GM18498 (cell line): ENCODE measurements at regions not wholly inside any gene's neighbourhood (a gene's known extent, or its start where the extent isn't known, plus 50 kb on each side); places are given as distances from the start of the nearest gene placed in this dataset.
"Not testable (repeated sequence)": the region's sequence is repeated elsewhere in the genome, so short reads cannot be mapped to it uniquely, and the experiment has no call there.

Source experiments
- ATAC-seq: cut with Tn5 transposase; IDR thresholded peaks from one replicate; pipeline ENCODE4 v1.9.1; 2021; ENCODE audit warnings: mild to moderate bottlenecking, moderate library complexity; ENCODE audit not compliant: unreplicated experiment

DNA sequence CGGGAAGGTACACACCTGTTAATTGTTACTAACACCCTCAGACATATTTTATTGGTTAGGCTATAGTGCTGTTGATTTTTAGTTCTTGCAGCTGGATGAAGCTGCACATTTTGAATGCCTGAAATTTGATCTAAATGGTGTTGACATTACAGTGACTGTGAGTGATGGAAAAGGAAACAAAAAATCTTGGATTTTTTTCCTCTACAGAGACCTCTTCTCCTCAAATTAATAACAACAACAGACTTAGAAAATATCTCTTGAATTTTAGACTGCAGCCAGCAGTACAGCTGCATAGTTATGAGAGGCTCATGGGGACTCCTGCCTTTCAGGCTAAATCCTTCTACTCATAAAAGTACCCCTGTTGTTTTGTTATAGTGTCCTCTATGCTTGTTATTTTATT, 500.5 kb upstream of the SPRY2 start:
- ATAC-seq = no peak

DNA sequence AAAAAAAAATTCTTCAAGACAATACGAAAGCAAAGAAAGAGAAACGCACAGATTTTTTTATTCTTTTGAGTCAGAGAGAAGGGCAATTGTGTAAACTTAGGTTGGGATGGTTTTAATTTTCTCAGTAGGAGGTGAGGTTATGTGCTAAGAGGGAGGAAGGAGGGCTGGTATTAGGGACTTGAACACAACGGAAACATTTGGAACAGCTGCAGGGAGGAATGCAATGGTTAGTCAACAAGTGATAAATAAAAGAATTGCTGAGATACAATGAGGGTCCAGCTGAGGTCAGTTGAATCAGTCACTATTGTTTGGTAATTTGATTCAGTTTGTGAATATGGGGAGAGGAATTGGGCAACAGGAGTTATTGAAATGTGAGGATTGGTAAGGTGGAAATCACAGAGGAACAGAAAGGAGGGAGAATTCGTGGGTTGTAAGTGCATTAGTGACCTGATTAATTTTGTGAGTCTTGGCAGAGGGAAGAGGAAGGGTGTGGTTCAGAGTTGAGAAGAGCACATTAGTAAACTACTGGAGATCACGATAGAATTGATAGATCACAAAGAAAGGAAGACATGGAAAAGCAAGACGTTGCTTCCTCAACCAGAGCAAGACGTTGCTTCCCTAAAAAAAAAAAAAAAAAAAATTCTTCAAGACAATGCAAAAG, 499.5 kb upstream of the SPRY2 start:
- ATAC-seq = no peak

DNA sequence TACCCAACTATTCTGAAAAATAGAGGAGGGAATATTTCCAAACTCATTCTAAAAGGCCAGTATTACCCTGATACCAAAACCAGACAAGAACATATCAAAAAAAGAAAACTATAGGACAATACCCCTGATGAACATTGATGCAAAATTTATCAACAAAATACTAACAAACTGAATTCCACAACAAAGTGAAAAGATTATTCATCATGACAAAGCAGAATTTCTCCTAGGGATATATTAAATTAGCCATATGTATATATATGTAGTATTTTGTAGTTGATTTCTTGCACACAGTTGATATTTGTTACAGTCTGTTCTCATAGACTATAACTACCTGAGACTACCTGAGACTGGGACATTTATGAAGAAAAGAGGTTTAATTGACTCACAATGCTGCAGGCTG, 495.0 kb upstream of the SPRY2 start:
- no peak for ATAC-seq

DNA sequence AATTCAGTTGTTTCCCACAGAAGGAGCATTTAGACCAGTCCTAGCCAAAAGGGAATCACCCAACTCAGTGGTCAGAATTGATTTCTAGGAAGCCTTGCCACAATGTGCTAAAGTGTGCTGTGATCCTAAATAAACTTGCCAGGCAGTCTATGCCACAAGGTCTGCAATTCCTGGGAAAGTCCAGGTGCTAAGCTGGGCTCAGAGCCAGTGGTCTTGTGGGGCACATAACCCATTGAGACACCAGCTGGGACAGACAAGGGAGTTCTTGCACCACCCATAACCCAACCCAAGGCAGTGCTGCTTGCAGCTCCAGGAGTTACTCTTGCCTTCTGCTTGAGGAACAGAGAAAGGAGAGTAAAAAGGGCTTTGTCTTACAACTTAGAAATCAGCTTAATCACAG, 489.5 kb upstream of the SPRY2 start:
- ATAC-seq = no peak

DNA sequence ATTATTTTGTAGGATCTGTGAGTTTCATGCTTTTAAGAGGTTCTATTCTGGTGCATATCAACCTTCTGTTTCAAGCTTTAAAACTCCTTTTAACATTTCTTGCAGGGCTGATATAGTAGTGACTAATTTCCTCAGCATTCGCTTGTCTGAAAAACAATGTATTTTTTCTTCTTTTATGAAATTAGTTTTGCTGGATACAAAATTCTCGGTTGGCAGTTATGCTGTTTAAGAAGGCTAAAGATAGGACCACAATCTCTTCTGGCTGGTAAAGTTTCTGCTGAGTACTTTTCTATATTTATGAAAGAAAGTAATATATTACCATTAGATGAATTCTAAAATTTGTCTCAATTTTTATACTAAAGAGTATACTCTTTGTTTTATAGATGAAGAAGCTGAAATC, 487.8 kb upstream of the SPRY2 start:
- no peak for ATAC-seq

DNA sequence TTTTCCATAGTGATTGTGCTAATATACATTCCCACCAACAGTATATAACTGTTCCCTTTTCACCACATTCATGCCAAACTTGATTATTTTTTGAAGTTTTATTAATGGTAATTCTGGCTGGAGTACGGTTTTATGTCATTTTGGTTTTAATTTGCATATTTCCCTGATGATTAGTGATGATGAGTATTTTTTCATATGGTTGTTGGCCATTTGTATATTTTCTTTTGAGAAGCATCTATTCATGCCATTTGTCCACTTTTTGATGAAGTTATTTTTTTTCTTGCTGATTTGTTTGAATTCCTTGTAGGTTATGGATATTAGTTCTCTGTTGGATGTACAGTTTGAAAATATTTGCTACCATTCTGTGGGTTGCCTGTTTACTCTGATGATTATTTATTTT, 484.4 kb upstream of the SPRY2 start:
- ATAC-seq = no peak

DNA sequence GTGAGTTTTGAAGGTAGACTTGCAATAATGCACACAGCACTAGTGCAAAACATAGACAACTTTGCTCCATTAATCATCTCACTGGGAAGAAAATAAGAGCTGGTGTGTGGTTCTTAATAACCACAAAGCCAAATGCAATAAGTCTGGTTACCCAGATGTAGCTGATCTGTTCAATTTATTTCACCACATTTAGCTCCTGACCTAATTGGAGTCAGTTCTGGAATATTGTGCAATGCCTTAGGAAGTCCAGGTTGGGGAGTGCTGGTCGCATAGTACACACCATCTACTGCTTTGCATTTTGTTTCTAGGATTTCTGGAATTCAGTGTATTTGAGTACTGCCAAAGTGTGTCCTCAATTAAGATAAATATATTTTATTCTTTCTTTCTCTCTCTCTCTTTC, 483.3 kb upstream of the SPRY2 start:
- ATAC-seq = no peak

DNA sequence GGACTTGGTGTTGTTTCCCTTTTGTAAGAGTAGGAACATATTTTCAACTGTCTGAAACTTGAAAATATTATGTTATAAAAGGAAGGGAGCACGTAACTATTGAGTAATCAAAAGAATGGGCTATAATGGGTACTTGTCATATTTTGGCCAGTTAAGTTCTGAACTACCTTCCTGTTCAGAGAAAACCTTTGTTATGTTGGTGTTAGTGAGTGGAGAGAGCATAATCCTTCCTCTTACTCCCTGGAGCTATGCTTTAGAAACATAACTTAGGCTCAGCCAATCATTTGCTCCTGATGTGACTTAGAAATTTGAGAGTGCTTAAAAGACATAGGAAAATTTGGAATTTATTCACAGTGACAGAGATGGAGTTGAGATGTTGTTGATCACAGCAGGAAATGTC, 482.5 kb upstream of the SPRY2 start:
- ATAC-seq = no peak

DNA sequence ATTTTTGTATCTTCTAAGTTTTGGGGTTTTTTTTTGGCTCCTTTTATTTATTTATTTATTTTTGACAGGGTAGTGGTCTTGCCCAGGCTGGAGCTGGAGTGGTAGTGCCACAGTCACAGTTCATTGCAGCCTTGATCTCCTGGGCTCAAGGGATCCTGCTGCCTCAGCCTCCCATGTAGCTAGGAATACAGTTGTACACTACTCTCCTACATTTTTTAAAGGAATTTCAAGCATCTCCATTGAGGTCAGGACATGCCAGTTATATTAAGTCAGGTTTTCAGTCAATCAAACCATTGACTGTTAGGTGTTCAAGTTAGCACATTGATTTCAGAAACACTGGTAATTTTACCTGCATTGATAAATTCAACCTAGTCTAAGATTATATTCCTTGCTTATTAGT, 480.5 kb upstream of the SPRY2 start:
- no peak for ATAC-seq

DNA sequence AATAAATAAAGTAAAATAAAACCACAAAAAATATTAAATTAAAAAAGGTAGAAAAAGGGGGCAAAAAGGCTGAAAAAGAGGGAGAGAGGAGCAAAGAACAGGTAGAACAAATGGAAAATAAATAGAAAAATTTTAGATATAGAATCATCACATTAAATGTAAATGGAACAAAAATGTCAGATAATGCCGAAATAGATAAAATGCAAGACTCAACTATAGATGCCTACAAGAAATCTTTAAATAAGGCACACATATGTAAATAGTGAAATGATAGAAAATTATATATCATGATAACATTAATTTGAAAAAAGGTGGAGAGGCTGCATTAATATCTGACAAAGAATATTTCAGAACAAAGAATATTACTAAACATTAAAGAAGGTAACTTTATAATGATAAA, 477.1 kb upstream of the SPRY2 start:
- ATAC-seq = no peak

DNA sequence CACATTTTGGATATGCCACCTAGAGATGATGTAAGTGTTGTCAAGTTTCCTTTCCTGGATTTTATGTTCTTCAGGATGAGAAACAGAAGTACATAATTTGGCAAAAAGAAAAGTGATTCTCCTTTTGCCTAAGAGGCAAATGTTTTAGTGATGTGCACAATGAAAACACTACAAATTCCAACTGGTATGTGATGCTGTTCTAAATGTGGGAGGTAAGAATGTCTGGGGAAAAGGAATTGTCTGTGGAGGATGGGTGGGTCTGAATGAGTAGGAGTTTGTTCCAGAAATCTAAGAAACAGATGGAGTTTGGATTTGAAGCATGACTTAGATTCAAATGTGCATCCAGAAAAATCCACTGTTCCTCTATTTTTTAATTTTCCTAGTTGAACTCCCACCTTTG, 473.6 kb upstream of the SPRY2 start:
- no peak for ATAC-seq

DNA sequence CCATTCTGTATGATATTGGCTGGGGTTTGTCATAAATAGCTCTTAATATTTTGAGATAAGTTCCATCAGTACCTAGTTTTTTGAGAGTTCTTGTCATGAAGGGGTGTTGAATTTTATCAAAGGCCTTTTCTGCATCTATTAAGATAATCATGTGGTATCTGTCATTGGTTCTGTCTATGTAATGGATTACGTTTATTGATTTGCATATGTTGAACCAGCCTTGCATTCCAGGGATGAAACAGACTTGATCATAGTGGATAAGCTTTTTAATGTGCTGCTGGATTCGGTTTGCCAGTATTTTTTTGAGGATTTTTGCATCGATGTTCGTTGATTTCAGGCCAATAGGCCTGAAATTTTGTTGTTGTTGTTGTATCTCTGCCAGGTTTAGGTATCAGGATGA, 469.4 kb upstream of the SPRY2 start:
- ATAC-seq = not testable (repeated sequence)

DNA sequence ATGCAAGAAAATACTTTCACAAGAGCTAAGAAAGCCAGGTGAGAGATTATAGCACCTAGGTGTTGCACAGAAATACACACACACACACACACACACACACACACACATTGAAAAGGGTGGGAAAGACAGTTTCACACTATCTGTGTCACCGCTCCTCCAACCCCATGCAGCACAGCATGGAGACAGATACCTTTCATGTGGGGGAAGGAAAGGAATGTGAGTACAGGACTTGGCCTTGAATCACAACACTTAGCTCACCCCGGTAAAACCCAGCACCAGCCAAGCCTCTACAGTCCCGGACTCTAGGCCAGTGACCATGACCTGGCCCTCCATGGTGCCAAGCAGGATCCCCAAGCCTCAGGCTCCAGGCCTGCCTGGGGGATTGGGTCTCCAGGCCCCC, 462.0 kb upstream of the SPRY2 start:
- no peak for ATAC-seq

DNA sequence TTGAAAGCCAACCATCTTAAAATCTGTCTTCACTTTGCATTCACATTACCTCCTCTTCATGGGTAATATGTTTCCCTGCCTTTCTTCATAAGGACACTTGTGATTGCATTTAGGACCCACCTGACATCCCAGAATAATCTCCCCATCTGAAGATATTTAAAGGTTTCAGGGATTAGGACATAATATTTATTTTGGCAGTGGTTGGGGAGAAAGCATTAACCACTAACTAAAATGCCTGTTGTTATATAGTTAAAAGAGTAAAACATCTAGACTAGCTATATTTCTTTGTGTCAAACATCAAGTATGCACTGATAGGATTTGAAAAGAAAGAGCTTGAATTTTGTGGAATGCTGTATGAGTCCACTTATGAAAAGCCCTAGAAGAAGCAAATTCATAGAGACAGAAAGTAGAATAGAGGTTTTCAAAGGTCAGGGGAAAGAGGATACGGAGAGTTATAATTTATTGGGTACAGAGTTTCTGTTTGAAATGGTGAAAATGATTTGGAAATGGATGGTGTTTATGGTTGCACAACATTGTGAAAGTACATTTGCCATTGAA, 457.7 kb upstream of the SPRY2 start:
- no peak for ATAC-seq

DNA sequence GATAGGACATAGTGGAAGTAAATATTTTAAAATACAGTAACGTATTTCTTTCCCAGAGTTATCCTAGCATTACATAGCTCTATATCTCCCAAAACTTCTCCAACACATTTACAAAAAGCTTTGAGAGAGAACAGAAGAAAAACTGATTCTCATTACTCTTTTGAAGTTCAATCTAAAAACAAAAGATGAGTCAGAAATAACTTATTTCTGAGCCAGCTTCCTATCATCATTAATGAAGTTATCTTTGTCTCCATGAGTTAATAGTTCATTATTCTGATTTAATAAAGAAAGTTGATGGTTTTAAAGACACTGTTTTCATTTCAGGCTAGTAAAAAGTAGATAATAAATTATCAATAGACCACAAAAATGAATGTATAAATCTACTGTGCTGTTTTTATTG, 446.7 kb upstream of the SPRY2 start:
- ATAC-seq = no peak

DNA sequence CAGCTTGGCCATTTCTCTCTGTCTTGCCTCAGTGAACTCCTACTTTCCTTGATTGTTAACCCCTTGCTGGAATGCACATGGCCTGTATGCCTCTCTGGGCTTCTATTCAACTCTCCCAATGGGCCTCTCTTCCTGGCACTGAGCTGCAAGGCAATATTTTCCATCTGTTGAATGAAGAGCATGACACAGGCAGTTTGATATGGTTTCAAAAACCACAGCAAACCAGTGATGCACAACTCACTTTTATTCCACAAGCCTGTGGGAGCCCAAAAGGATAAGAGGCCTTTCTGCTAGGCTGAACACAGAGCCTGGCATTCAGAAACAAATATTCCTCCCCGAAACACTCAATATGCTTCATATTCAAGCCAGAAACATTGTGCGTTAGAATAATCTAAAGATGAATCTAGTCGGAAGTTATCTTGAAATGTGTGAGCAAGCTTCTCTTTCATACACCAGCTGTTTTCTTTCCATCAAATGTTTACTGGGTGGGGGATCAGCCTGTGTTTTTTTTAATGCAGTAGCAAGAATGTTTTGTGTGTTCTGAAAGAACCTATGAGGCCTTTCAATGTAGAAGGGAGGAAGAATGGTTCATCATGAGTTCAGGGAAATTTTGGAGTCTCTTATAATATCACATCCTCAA, 443.1 kb upstream of the SPRY2 start:
- no peak for ATAC-seq

DNA sequence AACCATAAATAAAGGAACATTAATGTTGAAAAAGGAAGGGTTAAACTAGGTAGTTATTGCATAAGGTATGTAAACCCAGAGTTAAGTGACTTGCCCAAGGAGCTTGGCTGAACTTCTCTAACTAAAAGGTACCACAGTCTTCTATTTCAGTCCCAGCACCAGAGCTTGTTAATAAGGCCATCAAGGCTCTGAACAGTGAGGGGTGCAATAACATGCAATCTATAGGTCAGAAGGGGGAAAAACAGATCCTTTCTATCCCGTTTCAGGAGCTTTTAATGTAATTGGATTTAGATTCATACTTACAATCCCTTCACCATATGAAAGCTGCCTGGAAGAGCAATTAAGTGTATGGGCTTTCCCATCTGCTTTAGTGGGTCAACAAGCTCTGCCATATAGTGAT, 441.5 kb upstream of the SPRY2 start:
- ATAC-seq = no peak

DNA sequence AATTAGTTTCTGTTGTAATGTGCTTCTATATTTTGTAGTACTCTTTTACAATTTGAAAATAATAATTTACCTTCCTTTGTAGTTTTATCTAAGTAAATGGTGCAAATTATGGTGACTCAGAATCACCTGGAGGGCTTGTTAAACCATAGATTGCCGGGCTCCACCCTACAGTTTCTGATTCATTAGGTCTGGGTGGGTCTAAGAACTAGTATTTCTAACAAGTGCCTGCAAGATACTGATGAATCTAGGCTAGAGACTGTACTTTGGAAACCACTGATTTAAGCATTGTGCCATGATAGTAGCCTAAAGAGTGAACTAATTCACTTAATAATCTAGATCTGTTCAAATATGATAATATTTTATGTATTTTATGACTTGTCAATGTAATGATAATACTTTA, 437.4 kb upstream of the SPRY2 start:
- ATAC-seq = no peak

DNA sequence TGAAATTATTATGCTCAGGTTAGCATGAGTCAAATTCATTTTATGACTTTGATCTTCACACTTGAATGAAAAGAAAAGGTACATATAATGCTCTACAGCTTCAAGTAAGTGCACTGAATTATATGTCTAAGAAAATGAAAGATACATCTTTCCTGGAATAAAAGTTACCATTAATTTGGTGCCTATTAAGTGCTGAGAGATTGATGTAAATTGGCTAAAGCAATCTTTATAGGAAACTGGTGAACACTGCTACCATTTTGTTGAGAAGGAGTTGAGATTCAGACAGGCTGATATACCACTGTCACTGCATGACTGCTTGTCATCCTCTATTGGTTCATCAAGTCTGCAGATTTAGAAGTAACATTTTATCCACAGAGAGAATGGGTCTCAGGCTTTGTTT, 416.8 kb upstream of the SPRY2 start:
- ATAC-seq = no peak

DNA sequence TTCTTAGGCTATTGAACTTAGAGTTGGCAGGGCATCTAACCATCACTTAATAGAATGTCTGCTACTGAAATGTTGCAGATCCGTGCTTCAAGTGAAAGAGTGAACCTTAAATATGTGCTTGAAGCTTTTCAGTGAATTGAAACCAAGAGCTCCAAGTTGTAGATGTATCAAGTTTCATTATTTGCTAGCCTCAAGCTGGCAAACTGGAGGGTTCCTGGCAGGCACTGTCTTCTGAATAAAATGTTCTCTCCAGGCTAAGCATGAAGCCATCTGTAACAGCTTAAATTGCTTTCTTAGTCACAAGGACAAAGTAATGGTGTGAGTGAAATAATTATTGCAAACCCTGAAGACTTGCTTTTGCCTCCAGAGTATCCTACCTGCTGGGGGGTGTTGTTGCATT, 415.0 kb upstream of the SPRY2 start:
- no peak for ATAC-seq

DNA sequence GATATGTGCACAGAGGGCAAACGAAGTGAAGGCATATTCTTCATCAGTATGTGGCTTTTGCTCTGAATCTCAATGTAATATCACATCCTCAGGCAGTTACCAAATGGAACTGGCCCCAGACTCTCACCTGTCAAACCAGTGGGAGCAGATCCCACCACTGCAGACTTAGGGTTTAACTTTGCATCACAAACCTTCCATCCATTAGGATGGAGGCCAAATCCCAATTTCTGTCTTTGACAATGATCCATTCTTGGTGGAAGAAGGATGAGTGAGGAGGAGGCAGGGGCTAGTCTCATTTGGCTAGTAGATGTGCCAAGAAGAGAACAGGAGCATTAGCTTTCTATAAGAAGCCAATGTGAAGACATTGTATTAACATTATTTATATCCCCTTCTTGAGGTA, 413.5 kb upstream of the SPRY2 start:
- no peak for ATAC-seq

DNA sequence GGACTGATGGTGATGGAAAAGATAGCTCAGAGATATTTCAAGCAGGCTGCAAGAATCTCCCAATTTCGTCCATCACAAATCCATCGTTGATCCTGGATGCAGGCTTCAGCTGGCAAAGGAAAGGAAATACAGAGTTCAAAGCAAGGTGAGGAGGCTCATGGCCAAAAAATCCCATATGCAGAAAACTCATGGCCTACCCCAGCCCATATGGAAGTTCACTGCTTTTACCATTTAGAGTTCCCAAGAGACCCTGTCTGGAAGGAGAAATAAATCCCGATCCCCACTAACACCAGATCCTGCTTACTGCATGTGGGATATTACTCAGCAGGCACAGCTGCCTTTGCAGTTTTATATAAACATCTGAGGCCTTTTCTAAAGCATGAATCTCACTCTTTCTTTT, 412.9 kb upstream of the SPRY2 start:
- no peak for ATAC-seq

DNA sequence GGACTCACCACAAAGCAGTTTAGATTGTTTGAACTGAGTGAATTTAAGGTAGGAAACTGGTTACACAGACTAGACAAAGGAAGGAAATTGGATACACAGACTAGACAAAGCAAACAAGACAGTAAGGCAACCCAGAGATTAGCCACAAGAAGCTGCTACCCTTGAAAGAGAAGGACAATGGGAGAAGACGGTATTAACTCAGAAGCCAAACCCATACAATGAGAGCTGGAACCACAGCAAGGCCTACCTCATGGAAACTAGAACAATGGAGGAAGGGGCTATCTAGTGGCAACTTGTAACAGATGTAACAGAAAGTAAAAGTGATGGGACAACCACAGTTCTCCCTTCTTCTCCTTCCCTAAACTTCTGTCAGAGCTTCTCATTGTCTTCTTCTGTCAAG, 410.9 kb upstream of the SPRY2 start:
- no peak for ATAC-seq
